NCI-H526 treated with DMSO at 0.1 percent for 48 hours (cell line): ENCODE measurements at regions not wholly inside any gene's neighbourhood (a gene's known extent, or its start where the extent isn't known, plus 50 kb on each side); places are given as distances from the start of the nearest gene placed in this dataset.
"Not testable (repeated sequence)": the region's sequence is repeated elsewhere in the genome, so short reads cannot be mapped to it uniquely, and the experiment has no call there.

Source experiments
- DNase-seq: peaks from one replicate; lab custom pipeline; 2025; lab: John Stamatoyannopoulos, UW

DNA sequence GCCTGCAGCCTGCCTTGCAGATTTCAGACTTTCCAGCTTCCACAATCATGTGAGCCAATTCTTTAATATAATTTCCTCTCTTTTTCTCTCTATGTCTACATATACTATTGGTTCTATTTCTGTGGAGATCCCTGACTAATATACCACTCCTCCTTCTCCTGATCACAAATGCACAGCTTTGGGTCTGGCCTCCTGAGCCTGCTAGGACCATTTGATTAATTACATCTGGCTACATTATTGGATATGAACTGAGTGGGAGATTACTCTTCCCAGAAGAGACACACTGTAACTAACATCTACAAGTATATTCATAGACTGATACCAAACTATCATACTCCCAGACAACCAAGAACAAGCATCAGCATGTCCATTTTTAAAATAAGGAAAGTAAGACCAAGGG lies 188.9 kb upstream of the LMCD1 start:
- no peak for DNase-seq

GRCh38 chr3:8313560-8314267 lies 187.9 kb upstream of the LMCD1 start:
- DNase-seq = no peak

GRCh38 chr3:8315526-8315925 lies 186.1 kb upstream of the LMCD1 start:
- not testable (repeated sequence) for DNase-seq

GRCh38 chr3:8317661-8318649 lies 183.7 kb upstream of the LMCD1 start:
- no peak for DNase-seq

DNA sequence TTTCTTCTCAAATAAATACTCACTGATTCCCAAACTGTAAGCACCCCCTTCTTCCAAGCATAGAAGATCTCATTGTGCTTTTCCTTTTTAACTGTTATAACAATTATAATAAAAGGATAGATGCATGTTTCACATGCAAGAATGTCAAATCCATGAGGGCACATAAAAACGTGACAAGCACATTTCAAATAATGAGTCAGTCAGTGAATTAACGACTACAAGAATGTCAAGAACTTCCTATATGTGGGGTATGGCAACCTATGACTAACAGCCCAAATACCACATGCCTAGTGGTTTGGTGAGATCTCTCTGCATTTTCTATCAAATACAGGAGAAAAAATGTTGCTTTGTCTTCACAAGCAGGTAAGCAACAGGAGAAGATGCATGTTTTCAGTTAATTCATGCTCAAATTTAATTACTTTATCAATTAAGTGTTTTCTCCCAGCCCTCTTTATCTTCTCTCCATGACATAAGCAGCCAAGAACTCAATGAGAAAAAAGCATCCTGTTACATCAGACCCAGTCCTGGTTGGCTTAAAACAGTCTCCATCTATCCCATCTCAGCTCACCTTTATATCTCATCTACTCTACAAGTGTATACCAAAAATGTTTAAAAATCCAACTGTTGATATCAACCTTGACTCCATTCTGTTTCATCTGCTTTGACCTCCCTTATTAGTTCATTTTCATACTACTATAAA lies 181.5 kb upstream of the LMCD1 start:
- no peak for DNase-seq

DNA sequence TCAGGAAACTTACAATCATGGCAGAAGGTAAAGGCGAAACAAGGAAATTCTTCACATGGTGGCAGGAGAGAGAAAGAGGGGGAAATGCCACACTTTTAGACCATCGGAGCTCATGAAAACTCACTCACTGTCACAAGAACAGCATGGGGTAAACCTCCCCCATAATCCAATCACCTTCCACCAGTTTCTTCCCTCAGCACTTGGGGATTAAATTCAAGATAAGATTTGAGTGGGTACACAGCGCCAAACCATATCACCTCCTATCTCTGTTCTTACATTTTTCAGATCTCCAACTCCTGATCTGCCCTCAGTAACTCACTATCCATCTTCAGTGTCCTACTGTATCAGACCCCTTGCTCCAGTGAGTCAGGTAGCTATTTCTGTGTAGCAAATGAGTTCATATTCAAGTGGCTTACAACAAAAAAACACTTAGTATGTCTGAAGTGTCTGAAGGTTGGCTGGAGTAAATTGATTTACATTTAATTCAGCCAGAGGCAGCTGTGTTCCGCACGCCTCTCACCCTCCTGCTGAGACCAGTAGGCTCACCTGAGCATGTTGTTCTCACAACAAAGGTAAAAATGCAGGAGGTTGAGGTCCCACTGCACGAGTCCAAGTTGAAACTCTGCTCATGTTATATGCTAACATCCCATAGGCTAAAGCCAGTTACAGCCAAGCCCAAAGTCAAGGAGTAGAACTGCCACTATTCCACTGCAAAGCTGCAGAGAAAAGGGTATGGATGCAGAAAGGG lies 180.7 kb upstream of the LMCD1 start:
- DNase-seq = no peak

DNA sequence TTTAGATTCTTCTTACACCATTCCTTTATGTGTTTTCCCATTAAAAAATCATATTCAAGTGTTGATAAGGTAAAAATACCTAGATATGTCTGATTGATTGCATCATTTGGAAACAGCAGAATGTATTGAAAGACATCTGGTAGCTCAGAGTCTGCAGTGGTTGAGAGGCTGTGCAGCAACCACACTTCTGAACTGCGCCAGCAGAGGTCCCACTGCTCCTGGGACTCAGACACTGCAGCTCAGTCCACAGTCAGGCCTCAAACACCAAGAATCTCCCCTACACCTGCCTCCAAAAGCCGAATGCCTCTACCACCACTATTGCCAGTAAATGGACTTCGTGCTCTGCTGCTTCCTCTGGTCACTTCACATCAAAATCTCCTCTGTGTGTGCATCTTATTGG lies 176.9 kb upstream of the LMCD1 start:
- DNase-seq = peak; percentile 2

DNA sequence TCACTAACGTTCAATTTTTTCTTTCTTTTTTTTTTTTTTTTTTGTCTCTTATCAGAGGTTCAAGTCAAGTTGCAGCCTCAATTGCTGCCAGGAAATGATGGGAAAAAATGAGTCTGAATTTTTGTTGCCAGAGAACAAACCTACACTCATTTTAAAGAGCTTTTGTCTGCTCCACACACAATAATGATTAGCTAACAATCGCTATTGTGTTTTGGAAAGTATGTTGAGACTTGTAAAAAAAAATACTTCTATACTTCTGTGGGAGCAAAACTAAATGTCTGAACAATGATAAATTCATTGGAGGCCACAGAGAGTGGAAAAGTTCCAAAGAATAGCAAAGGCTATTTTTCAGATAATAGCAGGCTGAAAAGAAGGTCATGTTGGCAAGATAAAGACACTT lies 176.3 kb upstream of the LMCD1 start:
- DNase-seq = no peak

DNA sequence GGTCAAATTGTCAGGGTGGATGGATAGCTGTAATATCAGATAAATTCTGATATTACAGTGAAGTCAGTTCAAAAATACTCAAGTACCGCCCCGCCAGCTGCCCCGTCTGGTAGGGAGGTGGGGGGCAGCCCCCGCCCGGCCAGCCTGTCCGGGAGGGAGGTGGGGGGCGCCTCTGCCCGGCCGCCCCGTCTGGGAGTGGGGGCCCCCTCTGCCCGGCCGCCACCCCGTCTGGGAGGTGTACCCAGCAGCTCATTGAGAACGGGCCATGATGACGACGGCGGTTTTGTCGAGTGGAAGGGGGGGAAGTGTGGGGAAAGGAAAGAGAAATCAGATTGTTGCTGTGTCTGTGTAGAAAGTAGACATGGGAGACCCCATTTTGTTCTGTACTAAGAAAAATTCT lies 175.8 kb upstream of the LMCD1 start:
- not testable (repeated sequence) for DNase-seq

GRCh38 chr3:8327739-8328138 lies 173.9 kb upstream of the LMCD1 start:
- DNase-seq = no peak

GRCh38 chr3:8328967-8329366 lies 172.7 kb upstream of the LMCD1 start:
- no peak for DNase-seq

DNA sequence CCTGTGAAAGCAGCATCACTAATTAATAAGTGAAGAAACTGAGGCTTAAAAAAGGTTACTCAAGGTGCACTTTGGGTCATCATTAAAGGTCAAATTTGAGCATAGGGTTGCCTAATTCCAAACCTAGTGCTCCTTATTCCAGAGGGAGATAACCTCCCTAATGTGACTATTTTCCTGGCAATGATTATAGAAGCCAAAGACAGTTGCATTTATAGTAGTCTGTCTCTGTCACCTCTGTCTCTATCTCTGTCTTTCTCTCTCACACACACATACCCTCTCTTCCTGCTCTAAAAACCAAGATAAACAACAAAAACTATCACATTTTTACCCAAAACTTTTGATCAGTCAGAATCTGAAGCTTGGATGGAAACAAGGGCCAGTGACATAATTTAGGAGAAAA lies 172.0 kb upstream of the LMCD1 start:
- DNase-seq = no peak

GRCh38 chr3:8336456-8336855 lies 165.2 kb upstream of the LMCD1 start:
- no peak for DNase-seq

DNA sequence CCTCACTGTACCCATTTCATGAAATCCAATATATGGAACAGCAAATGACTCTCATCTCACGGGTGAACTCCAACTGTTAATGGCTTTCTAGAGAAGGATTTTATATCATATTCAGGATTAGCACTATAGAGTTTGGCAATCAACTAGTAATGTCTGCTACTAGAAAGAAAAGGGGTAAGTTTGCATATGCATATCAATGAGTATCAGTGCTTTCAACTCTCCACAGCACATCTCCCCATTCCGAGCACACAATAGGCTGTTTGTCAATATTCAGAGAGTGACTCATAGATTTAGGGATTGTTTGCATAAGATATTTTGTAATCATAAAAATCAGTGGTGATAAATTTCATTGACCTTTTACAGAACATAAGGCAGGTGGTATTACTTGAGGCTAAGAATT lies 163.2 kb upstream of the LMCD1 start:
- no peak for DNase-seq

GRCh38 chr3:8341821-8342247 lies 159.8 kb upstream of the LMCD1 start:
- DNase-seq = peak; percentile 6

DNA sequence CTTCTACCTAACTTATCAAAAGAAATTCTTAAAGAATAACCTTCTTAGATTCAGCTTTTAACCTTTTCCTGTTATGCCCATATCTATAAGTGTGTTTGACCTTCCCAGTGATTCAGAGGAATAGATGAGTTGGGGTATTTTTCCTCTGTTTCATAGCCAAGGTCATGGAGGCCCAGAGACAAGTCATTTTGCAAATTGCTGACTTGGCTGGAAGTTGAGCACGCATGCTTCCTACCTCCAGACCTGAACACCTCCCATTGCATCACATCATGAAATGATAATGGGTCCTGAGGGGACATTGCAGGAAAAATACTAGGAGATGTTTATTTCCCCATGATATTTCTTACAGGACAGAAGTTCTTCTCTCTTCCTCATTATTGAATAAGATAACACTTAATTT lies 158.6 kb upstream of the LMCD1 start:
- DNase-seq = no peak

- DNase-seq = no peak
Measured at GRCh38 chr3:8345398-8345797, 156.2 kb upstream of the LMCD1 start.

DNA sequence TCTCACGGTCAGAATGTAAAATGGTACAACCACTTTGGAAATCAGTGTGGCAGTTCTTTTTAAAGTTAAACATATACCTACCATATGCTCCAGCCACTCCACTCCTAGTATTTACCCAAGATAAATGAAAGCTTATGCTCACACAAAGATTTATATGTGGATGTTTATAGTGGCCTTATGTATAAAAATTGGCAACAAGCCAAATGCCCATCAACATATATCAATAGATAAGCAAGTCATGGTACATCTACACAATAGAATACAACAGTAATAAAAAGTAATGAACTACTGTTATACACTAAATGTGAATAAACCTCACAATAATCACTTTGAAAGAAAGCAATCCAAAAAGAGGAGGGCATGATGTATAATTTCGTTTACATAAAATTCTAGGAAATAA lies 153.5 kb upstream of the LMCD1 start:
- DNase-seq = no peak

DNA sequence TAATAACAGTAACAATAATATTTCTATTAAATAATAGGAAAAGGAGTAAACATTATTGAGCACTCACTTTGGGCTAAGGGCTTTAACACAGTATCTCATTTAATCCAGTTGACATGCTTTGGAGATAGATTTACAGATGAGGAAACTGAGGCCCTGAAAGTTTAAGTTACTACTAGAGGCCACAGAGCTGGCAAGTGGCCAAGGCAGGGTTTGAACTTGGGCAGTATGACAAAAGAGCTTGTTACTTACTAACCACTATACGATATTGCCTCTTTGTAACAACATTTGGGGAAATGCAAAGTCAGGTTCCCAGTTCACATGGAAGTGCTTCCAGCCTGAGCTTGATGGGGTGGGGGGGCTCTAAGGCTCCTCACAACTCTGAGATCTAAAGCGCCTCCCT lies 149.1 kb upstream of the LMCD1 start:
- DNase-seq = no peak

DNA sequence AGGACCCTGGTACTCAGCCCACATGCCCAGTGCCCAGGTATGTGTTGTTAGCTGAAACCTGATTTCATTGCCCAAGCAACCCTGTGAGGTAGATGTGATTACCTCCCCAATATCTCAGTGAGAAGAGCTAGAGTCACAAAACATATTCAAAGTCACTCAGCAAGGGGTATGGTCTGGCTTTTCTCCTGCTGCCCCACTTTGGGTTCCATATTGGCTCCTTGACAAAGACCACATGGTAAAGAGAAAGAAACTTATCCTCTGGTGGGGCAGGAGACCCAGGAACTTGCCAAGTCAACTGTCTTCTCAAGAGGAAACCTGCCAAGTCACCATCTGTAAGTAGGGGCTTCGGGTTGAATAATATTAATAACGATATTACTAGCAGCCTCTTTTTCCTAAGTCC lies 148.3 kb upstream of the LMCD1 start:
- no peak for DNase-seq

GRCh38 chr3:8355346-8355745 lies 146.3 kb upstream of the LMCD1 start:
- DNase-seq = no peak

DNA sequence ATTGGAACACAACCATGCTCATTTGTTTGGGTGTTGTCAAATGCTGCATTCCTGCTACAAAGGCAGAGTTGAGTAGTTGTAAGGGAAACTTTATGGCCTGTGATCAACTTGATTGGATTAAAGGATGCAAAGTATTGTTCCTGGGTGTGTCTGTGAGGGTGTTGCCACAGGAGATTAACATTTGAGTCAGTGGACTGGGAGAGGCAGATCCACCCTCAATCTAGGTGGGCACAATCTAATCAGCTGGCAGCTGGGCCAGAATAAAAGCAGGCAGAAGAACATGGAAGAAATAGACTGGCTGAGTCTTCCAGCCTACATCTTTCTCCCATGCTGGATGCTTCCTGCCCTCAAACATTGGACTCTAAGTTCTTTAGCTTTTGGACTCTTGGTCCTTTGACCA lies 145.6 kb upstream of the LMCD1 start:
- DNase-seq = not testable (repeated sequence)
